ENCODE measurements at regions not wholly inside any gene's neighbourhood (a gene's known extent, or its start where the extent isn't known, plus 50 kb on each side); places are given as distances from the start of the nearest gene placed in this dataset.
"Not testable (repeated sequence)": the region's sequence is repeated elsewhere in the genome, so short reads cannot be mapped to it uniquely, and the experiment has no call there.

DNA sequence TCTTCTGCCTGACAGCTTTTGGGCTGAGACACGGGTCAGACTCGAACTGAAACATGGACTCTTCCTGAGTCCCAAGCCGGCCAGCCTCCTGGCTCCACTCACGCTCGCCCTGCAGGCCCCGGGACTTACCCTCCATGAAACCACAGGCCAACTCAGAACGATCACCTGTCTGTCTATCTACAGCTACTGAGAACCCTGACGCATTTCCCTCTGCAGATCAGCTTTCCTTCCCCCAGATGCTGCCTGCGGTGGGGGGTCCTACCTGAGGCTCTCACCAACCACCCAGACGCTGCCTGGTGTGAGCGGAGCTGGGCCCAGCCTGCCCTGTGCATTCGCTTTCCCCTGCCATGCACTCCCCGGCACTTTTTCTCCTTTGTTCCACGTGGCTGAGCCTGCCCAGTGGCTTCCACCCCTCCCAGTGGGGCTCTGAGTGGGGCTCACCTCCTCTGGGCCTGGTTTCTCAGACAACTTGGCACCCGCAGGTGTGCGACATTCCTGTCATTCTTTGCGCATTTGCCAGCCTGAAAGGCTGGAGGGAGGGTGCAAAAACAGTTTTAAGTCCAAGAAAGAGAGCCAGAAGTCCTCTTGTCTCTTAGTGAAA, 60.2 kb downstream of the PLXNA1 start:
- Mint-ChIP-seq H3K4me3 (no peak overlapping the region), H3K36me3 (ENCODE audit: low read depth) (no peaks in the 10 kb centered on the region), H3K27ac (peak overlapping the region; percentile 70 to 97 (median 92)), H3K27me3 (ENCODE audit: low read depth) (peaks cover 8% of the 10 kb centered on the region), H3K4me1 (peaks cover 19% of the 10 kb centered on the region), H3K9me3 (peaks cover 1% of the 10 kb centered on the region)
- TF ChIP-seq, protein P1, sequence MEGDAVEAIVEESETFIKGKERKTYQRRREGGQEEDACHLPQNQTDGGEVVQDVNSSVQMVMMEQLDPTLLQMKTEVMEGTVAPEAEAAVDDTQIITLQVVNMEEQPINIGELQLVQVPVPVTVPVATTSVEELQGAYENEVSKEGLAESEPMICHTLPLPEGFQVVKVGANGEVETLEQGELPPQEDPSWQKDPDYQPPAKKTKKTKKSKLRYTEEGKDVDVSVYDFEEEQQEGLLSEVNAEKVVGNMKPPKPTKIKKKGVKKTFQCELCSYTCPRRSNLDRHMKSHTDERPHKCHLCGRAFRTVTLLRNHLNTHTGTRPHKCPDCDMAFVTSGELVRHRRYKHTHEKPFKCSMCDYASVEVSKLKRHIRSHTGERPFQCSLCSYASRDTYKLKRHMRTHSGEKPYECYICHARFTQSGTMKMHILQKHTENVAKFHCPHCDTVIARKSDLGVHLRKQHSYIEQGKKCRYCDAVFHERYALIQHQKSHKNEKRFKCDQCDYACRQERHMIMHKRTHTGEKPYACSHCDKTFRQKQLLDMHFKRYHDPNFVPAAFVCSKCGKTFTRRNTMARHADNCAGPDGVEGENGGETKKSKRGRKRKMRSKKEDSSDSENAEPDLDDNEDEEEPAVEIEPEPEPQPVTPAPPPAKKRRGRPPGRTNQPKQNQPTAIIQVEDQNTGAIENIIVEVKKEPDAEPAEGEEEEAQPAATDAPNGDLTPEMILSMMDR (IDR thresholded peaks at IDR 0.05; ENCODE audit: unreplicated experiment in 3 of 3), result no peak

DNA sequence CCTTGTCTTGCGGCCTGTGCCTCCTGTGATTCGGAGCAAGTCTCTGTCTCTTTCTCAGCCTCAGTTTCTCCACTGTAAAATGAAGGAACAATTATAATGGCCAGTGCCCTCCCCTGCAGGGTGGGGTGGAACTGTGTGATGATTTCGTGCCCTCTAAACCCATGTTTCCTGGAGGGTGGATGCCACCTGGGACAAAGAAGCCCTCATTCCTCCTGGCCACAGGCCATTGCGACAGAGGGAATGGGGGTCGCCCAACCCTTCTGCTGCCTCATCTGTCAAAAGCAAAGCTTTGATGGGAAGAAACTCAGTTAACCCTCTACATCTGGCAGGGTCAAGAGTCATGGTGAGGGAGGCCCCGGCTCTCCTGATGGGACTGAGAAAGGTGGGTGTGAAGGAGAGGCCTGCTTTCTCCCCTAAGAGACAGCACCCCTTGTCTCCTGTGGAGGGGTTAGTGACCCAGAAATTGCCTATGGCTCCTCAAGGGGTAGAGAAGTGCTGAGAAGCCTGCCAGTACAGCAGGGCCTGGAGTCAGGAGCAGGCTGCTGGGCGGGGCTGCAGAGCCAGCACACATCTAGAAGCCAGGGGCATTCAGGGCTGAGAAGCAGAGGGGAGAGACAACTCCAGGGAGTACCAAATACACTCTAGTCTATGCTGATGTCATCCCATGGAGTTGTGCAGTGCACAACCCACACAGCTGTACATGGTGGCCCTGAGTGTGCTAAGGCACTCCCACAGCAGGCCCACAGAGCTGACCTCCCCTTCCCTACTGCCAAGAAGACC, 61.0 kb downstream of the PLXNA1 start:
- H3K4me1 Mint-ChIP-seq, result peaks cover 14% of the 10 kb centered on the region
- H3K9me3 Mint-ChIP-seq, result peaks cover 8% of the 10 kb centered on the region
- TF ChIP-seq, protein P1 (IDR thresholded peaks at IDR 0.05; ENCODE audit: unreplicated experiment in 3 of 3), result no peak
- H3K27ac Mint-ChIP-seq, result peak overlapping the region; percentile 70 to 97 (median 92)
- H3K4me3 Mint-ChIP-seq, result no peak overlapping the region
- H3K36me3 Mint-ChIP-seq (ENCODE audit: low read depth), result no peaks in the 10 kb centered on the region
- H3K27me3 Mint-ChIP-seq (ENCODE audit: low read depth), result peaks cover 8% of the 10 kb centered on the region

DNA sequence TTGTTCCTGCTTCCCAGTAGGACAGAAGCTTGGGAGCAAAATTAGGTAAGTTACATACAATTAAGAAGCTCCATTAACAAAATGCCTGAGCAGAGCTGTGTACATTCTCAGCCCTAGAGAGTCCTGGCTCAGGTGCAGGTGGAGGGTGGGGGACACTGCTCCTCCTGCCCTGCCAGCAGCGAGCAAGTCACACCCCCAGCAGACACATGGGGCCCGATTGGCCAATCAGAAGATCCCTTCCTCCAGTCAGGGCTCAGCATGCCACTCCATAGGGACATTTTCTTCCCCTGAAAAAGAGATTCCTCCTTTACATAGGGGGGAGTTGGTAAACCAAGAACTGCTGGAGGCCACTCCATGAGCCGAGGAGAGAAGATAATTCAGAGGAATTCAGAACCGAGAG, 62.1 kb downstream of the PLXNA1 start:
- Mint-ChIP-seq H3K27me3 (ENCODE audit: low read depth) (peaks cover 12% of the 10 kb centered on the region), H3K9me3 (peaks cover 12% of the 10 kb centered on the region), H3K4me3 (no peak overlapping the region), H3K27ac (no peak overlapping the region), H3K36me3 (ENCODE audit: low read depth) (no peaks in the 10 kb centered on the region), H3K4me1 (peaks cover 14% of the 10 kb centered on the region)
- TF ChIP-seq, protein P1 (IDR thresholded peaks at IDR 0.05; ENCODE audit: unreplicated experiment in 3 of 3), result no peak

DNA sequence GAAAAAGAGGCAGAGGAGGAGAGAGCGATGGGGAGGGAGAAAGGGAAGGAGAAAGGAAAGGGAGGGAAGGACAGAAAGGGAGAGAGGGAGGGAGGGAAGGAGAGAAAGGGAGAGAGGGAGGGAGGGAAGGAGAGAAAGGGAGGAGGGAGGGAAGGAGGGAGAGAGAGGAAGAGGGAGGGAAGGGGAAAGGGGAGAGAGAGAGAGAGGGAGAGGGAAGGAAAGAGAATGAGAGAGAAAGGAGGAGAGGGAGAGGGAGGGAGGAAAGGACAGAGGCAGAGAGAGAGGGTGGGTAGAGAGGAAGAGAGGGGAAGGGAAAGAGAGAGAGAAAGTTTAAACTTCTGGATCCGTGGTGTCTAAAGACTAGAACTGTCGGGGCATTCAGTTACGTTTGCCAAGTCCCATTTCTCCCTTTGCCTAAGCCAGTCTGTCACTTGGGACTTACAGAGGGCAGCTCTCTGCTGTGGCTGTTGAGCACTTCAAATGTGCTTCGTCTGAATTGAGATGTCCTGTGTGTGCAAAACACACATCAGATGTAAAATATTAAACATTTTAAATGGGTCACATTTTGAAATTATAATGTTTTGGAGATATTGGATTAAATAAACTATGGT, 62.6 kb downstream of the PLXNA1 start:
- H3K4me1 Mint-ChIP-seq, result peaks cover 14% of the 10 kb centered on the region
- no peaks in the 10 kb centered on the region for H3K36me3 Mint-ChIP-seq (ENCODE audit: low read depth)
- H3K9me3 Mint-ChIP-seq, result peaks cover 13% of the 10 kb centered on the region
- peaks cover 12% of the 10 kb centered on the region for H3K27me3 Mint-ChIP-seq (ENCODE audit: low read depth)
- H3K4me3 Mint-ChIP-seq, result no peak overlapping the region
- TF ChIP-seq, protein P1 (IDR thresholded peaks at IDR 0.05; ENCODE audit: unreplicated experiment in 3 of 3), result no peak
- no peak overlapping the region for H3K27ac Mint-ChIP-seq

DNA sequence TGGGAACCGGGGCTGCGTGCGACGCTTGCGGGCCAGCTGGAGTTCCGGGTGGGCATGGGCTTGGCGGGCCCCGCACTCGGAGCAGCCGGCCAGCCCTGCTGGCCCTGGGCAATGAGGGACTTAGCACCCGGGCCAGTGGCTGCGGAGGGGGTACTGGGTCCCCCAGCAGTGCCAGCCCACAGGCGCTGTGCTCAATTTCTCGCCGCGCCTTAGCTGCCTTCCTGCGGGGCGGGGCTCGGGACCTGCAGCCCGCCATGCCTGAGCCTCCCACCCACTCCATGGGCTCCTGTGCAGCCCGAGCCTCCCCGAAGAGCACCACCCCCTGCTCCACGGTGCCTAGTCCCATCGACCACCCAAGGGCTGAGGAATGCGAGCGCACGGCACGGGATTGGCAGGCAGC, 63.8 kb downstream of the PLXNA1 start:
- H3K27ac Mint-ChIP-seq; H3K36me3 Mint-ChIP-seq (ENCODE audit: low read depth); H3K4me3 Mint-ChIP-seq: not testable (repeated sequence)
- Mint-ChIP-seq H3K9me3 (peaks cover 13% of the 10 kb centered on the region), H3K27me3 (ENCODE audit: low read depth) (peaks cover 12% of the 10 kb centered on the region), H3K4me1 (peaks cover 14% of the 10 kb centered on the region)

DNA sequence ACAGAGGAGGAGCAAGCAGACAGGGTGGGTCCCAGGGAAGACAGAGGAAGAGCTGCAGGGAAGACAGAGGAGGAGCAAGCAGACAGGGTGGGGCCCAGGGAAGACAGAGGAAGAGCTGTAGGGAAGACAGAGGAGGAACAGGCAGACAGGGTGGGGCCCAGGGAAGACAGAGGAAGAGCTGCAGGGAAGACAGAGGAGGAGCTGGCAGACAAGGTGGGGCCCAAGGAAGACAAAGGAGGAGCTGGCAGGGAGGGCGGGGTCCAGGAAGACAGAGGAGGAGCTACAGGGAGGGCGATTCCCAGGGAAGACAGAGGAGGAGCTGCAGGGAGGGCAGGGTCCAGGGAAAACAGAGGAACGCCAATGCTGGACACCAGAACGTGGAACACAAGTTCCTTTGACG, 66.5 kb downstream of the PLXNA1 start:
- no peaks in the 10 kb centered on the region for H3K36me3 Mint-ChIP-seq (ENCODE audit: low read depth)
- H3K9me3 Mint-ChIP-seq, result peaks cover 13% of the 10 kb centered on the region
- H3K27ac Mint-ChIP-seq, result no peak overlapping the region
- no peaks in the 10 kb centered on the region for H3K4me1 Mint-ChIP-seq
- TF ChIP-seq, protein P1 (IDR thresholded peaks at IDR 0.05; ENCODE audit: unreplicated experiment in 3 of 3), result no peak
- H3K27me3 Mint-ChIP-seq (ENCODE audit: low read depth), result peaks cover 11% of the 10 kb centered on the region
- H3K4me3 Mint-ChIP-seq, result no peak overlapping the region

All from nephron (organoid).